Right lobe of liver (tissue), 4 donors: ENCODE measurements at regions not wholly inside any gene's neighbourhood (a gene's known extent, or its start where the extent isn't known, plus 50 kb on each side); places are given as distances from the start of the nearest gene placed in this dataset.

Experiments
- CTCF ChIP-seq, 4 donors: fragments of 200-600 bp in 3 of 4; fragments of 450-650 bp in 1 of 4; IDR thresholded peaks; one replicate each; pipeline versions ENCODE4 v1.5.1 to v1.8.0; 2016 to 2022; ENCODE audit warnings: antibody characterized with exemption in 4 of 4, mild to moderate bottlenecking in 2 of 4
- POLR2A ChIP-seq: fragments of 450-650 bp; IDR thresholded peaks from one replicate; pipeline ENCODE4 v1.6.1; 2017; ENCODE audit warnings: antibody characterized with exemption, mild to moderate bottlenecking
- donor health status: DM: no; HTN: no; CAD: no.
- donor health status: DM: no; HTN: no; CAD: no.
- donor health status: DM: no; HTN: yes; CAD: no.

- TF ChIP-seq CTCF (IDR thresholded peaks at IDR 0.05) = no peak
- TF ChIP-seq POLR2A = no peak
These were observed 132.4 kb downstream of the NPR3 start for GRCh38 chr5:32843531-32843895.
